Islet of Langerhans (tissue), 1 donor: ENCODE measurements at regions not wholly inside any gene's neighbourhood (a gene's known extent, or its start where the extent isn't known, plus 50 kb on each side); places are given as distances from the start of the nearest gene placed in this dataset.

ENCODE experiments used
- FAIRE-seq: peaks from one replicate; lab custom pipeline; 2011; peaks lifted over from hg19 to GRCh38; lab: Jason Lieb, UNC

DNA sequence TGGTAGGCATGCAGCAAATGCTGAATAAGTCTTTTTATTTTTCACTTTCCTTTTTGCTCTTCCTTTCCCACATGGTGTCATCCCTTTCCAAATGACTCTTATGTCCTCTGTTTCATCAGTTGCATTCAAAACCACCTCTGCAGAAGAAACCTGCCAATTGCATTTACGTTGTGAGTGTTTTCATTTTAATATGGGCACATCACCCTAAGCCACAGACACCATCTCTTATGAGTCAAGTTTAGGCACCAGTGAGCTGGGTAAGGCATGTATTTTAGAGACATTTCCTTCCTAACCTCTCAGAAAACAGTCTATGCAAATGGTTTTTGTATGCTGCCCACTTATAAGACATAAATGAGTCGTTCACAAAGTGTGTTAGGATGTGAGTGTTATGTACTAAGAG is 223.3 kb upstream of the ADAMTS9 start:
- FAIRE-seq: no peak

GRCh38 chr3:64909757-64910467 is 222.1 kb upstream of the ADAMTS9 start:
- no peak for FAIRE-seq

- no peak for FAIRE-seq
Observed at GRCh38 chr3:64909011-64909410, 221.2 kb upstream of the ADAMTS9 start.

- FAIRE-seq: no peak
Observed at GRCh38 chr3:64908251-64908685, 220.5 kb upstream of the ADAMTS9 start.

DNA sequence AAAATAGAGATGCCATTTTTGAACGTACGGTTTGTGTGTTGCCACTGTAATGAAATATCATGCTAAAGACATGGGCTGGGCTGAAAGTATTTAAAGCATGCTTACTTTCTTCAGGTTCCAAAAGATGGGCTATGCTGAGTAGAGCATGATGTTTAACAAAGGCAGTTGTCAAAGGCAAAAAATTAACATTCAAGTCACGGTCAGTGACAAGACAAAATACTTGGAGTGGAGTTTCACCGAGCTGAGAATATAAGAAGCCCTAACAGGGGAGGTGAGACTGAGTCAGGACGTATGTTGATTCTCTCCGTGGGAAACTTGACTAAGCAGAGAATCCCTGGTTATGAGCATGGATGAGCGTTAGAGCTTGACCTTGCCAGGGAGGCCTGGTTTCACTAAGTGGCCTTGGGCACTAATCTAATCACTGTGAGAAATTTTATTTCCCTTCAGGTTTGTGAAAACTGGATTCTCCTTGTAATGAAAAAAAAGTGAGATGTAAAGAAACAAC is 218.2 kb upstream of the ADAMTS9 start:
- FAIRE-seq: no peak

GRCh38 chr3:64903006-64903405 is 215.2 kb upstream of the ADAMTS9 start:
- FAIRE-seq: no peak

- no peak for FAIRE-seq
Observed at GRCh38 chr3:64901986-64902516, 214.3 kb upstream of the ADAMTS9 start.

GRCh38 chr3:64901522-64901885 is 213.7 kb upstream of the ADAMTS9 start:
- FAIRE-seq: no peak

- FAIRE-seq: no peak
Observed at GRCh38 chr3:64900617-64901521, 213.1 kb upstream of the ADAMTS9 start.

DNA sequence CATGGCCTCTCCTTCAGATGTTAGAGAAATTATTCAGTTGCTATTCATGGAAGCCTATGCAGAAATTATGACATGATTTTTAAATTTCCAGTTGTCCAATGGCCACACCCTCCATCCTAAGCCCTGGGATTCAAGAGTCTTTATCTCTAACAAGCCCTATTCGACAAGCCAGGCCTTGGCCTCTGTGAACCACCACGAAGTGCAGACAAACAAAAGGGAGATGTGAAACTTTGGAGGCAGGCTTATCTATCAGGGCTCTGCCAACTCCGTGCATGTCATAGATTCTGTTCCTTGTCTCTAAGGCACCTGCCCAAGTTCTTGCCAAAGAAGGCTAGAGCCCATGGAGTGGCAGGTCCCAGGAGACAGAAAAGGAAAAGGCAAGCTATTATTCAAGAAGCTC is 212.4 kb upstream of the ADAMTS9 start:
- FAIRE-seq: no peak

- FAIRE-seq: no peak
Observed at GRCh38 chr3:64898941-64899340, 211.1 kb upstream of the ADAMTS9 start.

GRCh38 chr3:64895991-64896895 is 208.4 kb upstream of the ADAMTS9 start:
- FAIRE-seq: no peak

- no peak for FAIRE-seq
Observed at GRCh38 chr3:64895106-64895990, 207.5 kb upstream of the ADAMTS9 start.

DNA sequence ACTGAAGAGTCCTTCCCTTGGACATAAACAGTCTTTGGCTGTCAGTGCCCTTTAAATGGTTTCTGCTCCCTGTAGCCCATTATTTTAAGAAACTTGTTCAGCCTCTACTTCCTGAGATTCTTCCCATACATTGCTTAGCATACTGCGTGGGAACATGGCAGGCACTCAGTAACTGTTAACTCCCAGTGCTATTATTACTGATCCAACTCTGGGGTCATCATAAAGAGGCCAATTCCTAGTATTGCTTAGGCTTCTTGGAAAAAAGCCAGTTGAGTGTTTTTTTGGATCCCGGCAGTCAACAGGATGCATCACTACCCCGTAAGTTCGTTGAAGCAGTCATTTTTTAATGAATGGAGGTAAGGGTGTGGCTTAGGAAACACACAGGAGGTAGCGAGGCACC is 206.2 kb upstream of the ADAMTS9 start:
- no peak for FAIRE-seq

DNA sequence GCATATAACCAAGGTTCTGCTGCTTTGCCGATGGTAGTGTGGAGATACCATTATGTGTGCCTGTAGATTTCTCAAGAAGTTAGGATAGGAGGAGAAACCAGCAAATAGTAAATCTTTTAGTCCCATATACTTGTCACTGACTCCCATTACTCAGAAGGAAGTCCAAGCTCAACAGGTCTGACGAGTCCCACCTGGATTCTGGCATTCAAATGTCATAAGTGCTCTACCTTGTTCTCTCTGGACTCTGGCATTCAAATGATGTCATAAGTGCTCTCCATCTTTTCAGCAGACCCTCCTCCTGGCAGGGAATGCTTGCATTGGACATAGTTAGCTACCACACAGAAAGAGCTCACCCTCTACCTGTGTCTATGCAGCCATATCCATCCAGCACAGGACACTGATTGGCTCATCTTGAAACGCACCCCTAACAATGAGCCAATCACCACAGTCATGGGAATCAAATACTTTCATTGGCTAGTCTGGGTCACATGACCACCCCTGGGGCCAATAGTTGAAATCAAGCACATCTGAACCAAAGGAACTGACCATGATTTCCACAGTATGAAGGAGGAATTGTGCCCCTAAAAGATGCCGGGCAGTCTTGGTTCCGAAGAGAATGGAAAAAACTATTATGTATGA is 205.0 kb upstream of the ADAMTS9 start:
- FAIRE-seq: no peak

- FAIRE-seq: no peak
Observed at GRCh38 chr3:64891021-64891420, 203.2 kb upstream of the ADAMTS9 start.

GRCh38 chr3:64890466-64890865 is 202.7 kb upstream of the ADAMTS9 start:
- no peak for FAIRE-seq

GRCh38 chr3:64890006-64890405 is 202.2 kb upstream of the ADAMTS9 start:
- FAIRE-seq: no peak

- FAIRE-seq: no peak
Observed at GRCh38 chr3:64888840-64889392, 201.1 kb upstream of the ADAMTS9 start.

GRCh38 chr3:64888165-64888564 is 200.4 kb upstream of the ADAMTS9 start:
- no peak for FAIRE-seq
